ENCODE measurements at regions not wholly inside any gene's neighbourhood (a gene's known extent, or its start where the extent isn't known, plus 50 kb on each side); places are given as distances from the start of the nearest gene placed in this dataset.

DNA sequence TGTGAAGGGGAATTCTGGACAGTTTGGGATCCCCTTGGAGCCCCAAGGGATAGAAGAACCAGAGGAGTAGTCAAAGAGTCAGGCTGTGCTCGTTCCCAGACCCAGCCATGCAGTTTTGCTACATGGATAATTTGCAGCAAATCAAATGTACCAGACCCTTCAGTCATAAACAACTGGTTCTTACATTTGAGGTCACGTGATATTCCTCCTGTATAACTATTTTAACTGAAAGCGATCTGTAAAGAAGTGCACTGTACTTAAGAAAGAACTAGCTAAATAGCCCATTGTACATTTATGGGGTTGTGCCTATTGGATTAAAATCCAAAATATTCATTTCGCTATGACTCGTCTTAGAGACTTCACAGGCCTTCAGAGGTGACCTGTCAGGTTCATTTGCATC lies 550.2 kb upstream of the TENM3 start:
- WGBS (ENCODE audit: low lambda C conversion rate): 0% methylated on average over 5 of the region's 5 CpGs
- POLR2A ChIA-PET: no interaction called here
- DNase-seq (ENCODE audit: low spot score) (no peak), FAIRE-seq (no peak), ATAC-seq (no peak)
- no peak overlapping the region for H2AFZ ChIP-seq (ENCODE audit: low read length)
- intact Hi-C loops (cut with micrococcal nuclease; ENCODE audit: unreplicated experiment) (no loop called here), in situ Hi-C loops (cut with HindIII; ENCODE audit: extremely low pct_ligation_motif_present, low pct_unique_long_range_greater_than_20kb) (no loop called here)
- CTCF ChIA-PET (ENCODE audit: low intra/inter-chr PET ratio, low total read pairs): no interaction called here
- H3K27ac ChIP-seq (ENCODE audit: extremely low read length, insufficient read depth, low read length): no peak overlapping the region
- H3K79me2 ChIP-seq (ENCODE audit: insufficient read depth, low read length): no peaks in the 10 kb centered on the region
- H3K36me3 ChIP-seq (replicated peaks in 1 of 2; ENCODE audit: control insufficient read depth in 1 of 2, insufficient read depth in 2 of 2, low read length in 2 of 2): no peaks in the 10 kb centered on the region
- BruUV-seq (replicated peaks): no TSS peak
- no peaks in the 10 kb centered on the region for H4K20me1 ChIP-seq (ENCODE audit: insufficient read depth, low read length)
- H3K9me3 ChIP-seq (ENCODE audit: low read length): no peaks in the 10 kb centered on the region
- no peak overlapping the region for H3K4me2 ChIP-seq (ENCODE audit: low read depth, low read length)
- H3K9ac ChIP-seq (ENCODE audit: insufficient read depth, low read depth, low read length): no peak overlapping the region
- TF ChIP-seq FOXO1 (CRISPR knock-in tag; IDR thresholded peaks at IDR 0.05) (no peak), RAD51 (IDR thresholded peaks at IDR 0.05; ENCODE audit: borderline replicate concordance) (peak; percentile 62; the same call in 1 of the 2 replicates), AHDC1 (CRISPR knock-in tag; IDR thresholded peaks at IDR 0.05; ENCODE audit: borderline replicate concordance) (no peak), BCL3 (CRISPR knock-in tag; IDR thresholded peaks at IDR 0.05) (no peak), ARID5B (CRISPR knock-in tag; IDR thresholded peaks at IDR 0.05) (no peak), MEF2D (CRISPR knock-in tag; IDR thresholded peaks at IDR 0.05) (no peak)
- TF ChIP-seq, protein P1, sequence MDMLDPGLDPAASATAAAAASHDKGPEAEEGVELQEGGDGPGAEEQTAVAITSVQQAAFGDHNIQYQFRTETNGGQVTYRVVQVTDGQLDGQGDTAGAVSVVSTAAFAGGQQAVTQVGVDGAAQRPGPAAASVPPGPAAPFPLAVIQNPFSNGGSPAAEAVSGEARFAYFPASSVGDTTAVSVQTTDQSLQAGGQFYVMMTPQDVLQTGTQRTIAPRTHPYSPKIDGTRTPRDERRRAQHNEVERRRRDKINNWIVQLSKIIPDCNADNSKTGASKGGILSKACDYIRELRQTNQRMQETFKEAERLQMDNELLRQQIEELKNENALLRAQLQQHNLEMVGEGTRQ (IDR thresholded peaks at IDR 0.05; ENCODE audit: low read depth, low read length): peak; percentile 16; the same call in 1 of the 2 replicates
- TF ChIP-seq, protein P1 (CRISPR knock-in tag; IDR thresholded peaks at IDR 0.05; ENCODE audit: borderline replicate concordance): no peak
- no peaks in the 10 kb centered on the region for H3K27me3 ChIP-seq (ENCODE audit: control insufficient read depth in 1 of 2, insufficient read depth in 2 of 2, low read length in 2 of 2)
- H3K4me1 ChIP-seq (ENCODE audit: insufficient read depth, low read length): no peaks in the 10 kb centered on the region
- no peak overlapping the region for H3K4me3 ChIP-seq (replicated peaks in 1 of 3; ENCODE audit: insufficient read depth in 1 of 3, low read depth in 2 of 3, low read length in 3 of 3)

Measured in HepG2 (cell line).